Heart right ventricle (tissue), 16 donors: ENCODE measurements at regions not wholly inside any gene's neighbourhood (a gene's known extent, or its start where the extent isn't known, plus 50 kb on each side); places are given as distances from the start of the nearest gene placed in this dataset.

Source experiments
- ATAC-seq, 8 donors: fragments of 200-7000 bp; cut with Tn5 transposase; one replicate each; pipeline ENCODE4 v1.9.1; 2020; ENCODE audit warnings: mild to moderate bottlenecking in 8 of 8, moderate library complexity in 8 of 8, moderate number of reproducible peaks in 1 of 8
- DNase-seq, 2 donors: peaks; one replicate each; pipeline ENCODE4 v3.0.0-alpha.2; 2020
- H3K27ac ChIP-seq, 10 donors: fragments of 200-600 bp; sonication (generic) in 2 of 10; one replicate each; pipeline versions ENCODE4 v1.5.0 to v1.8.0; 2020 to 2022; ENCODE audit warnings: mild to moderate bottlenecking in 3 of 10
- H3K27me3 ChIP-seq, 7 donors: fragments of 200-600 bp; one replicate each; pipeline ENCODE4 v1.8.0; 2021 to 2022; ENCODE audit warnings: mild to moderate bottlenecking in 2 of 7
- H3K36me3 ChIP-seq, 9 donors: fragments of 200-600 bp; sonication (generic) in 1 of 9; one replicate each; pipeline versions ENCODE4 v1.5.0 to v1.8.0; 2020 to 2022; ENCODE audit warnings: mild to moderate bottlenecking in 2 of 9
- H3K4me1 ChIP-seq, 9 donors: fragments of 200-600 bp; sonication (generic) in 1 of 9; one replicate each; pipeline versions ENCODE4 v1.5.0 to v1.8.0; 2020 to 2022; ENCODE audit warnings: mild to moderate bottlenecking in 4 of 9
- H3K4me3 ChIP-seq, 10 donors: fragments of 200-600 bp; sonication (generic) in 2 of 10; one replicate each; pipeline versions ENCODE4 v1.5.0 to v1.8.0; 2020 to 2022; ENCODE audit warnings: mild to moderate bottlenecking in 7 of 10, moderate library complexity in 2 of 10
- H3K9me3 ChIP-seq, 11 donors: fragments of 200-600 bp in 10 of 11; sonication (generic) in 2 of 11; one replicate each; pipeline versions ENCODE4 v1.5.0 to v1.8.0; 2013 to 2022; ENCODE audit warnings: mild to moderate bottlenecking in 2 of 11, control low read depth in 1 of 11, moderate library complexity in 1 of 11
- CTCF ChIP-seq, 9 donors: fragments of 200-600 bp; sonication (generic) in 2 of 9; IDR thresholded peaks; one replicate each; pipeline versions ENCODE4 v1.5.0 to v1.8.0; 2021 to 2022; ENCODE audit warnings: antibody characterized with exemption in 9 of 9, mild to moderate bottlenecking in 5 of 9, moderate library complexity in 1 of 9
- WGBS, 2 donors: extraction: QIAGEN DNeasy Blood & Tissue Kit; methylation state at CpG; one replicate each; pipeline ENCODE4 v1.1.7; 2013; ENCODE audit warnings: inconsistent platforms in 1 of 2; 5-methylcytosine and 5-hydroxymethylcytosine counted together
- intact Hi-C, 10 donors: fragments of 100-400 bp; cut with DNase I; formaldehyde crosslinking; loops; one replicate each; pipeline versions ENCODE4 v1.11.1 to v1.14.2; 2022
- donor health status: Arrhythmogenic right ventricular cardiomyopathy.
- donor health status: ischemic (EF 13 %, LVEDD 7.1; RV severe dilation, severe dysfunction).
- donor health status: healthy with polysubstance abuse.
- donor health status: DM: no; HTN: yes; CAD: no.
- donor health status: DM: no; HTN: no; CAD: no.
- donor health status: ischemic (EF 25% LVEDD 6.9; RV normal size, moderate dysfunction).
- donor health status: ischemic (EF 25% LVEDD 5.7; RV mildly dilated, moderate dysfunction).
- donor health status: healthy.
- donor health status: DM: yes; HTN: yes; CAD: no.
- donor health status: Ischemic cardiomyopathy.
- donor health status: ischemic (EF 35%, LVEDD 5.7; RV mildly dilated, moderate dysfunction).
- donor health status: nonischemic (EF 11% LVEDD 7.7; RV severe dilation, severe dysfunction).
- donor health status: DM: yes; HTN: yes; CAD: no.
- donor health status: PGD.
- donor health status: ischemic (EF 29% LVEDD 5.4; RV normal size, mild dysfunction).
- donor health status: nonischemic (EF 23%, LVEDD 6.1; RV moderate dilation, normal function).

- no peak for DNase-seq
- 89 to 100% methylated on average over 2 of the region's 2 CpGs for WGBS, 2 donors
- no peak for ATAC-seq
- H3K36me3 ChIP-seq = no peaks in the 10 kb centered on the region
- no peaks in the 10 kb centered on the region for H3K27me3 ChIP-seq
- peaks cover 0 to 12% (median 0%) of the 10 kb centered on the region in 11 donors for H3K9me3 ChIP-seq
- H3K4me1 ChIP-seq = peaks cover 0 to 31% (median 9%) of the 10 kb centered on the region in 9 donors
- TF ChIP-seq CTCF (IDR thresholded peaks at IDR 0.05) = no peak
- intact Hi-C loops = no loop called here
- no peak overlapping the region for H3K27ac ChIP-seq
- no peak overlapping the region for H3K4me3 ChIP-seq
These were observed 394.5 kb downstream of the NFIB start for GRCh38 chr9:13919401-13919800.

GRCh38 chr9:13917534-13917933 is 396.4 kb downstream of the NFIB start:
- H3K27me3 ChIP-seq = no peaks in the 10 kb centered on the region
- no peaks in the 10 kb centered on the region for H3K9me3 ChIP-seq
- DNase-seq = no peak
- H3K4me1 ChIP-seq = peaks cover 0 to 33% (median 9%) of the 10 kb centered on the region in 9 donors
- no peaks in the 10 kb centered on the region for H3K36me3 ChIP-seq
- TF ChIP-seq CTCF (IDR thresholded peaks at IDR 0.05) = no peak
- H3K27ac ChIP-seq = no peak overlapping the region
- intact Hi-C loops = no loop called here
- ATAC-seq = no peak
- no peak overlapping the region for H3K4me3 ChIP-seq

GRCh38 chr9:13915591-13916301 is 398.2 kb downstream of the NFIB start:
- DNase-seq (no peak), ATAC-seq (peak; percentile 35 to 87 (median 68))
- no peak for TF ChIP-seq CTCF (IDR thresholded peaks at IDR 0.05)
- Histone ChIP-seq H3K4me3 (no peak overlapping the region), H3K27ac (peak overlapping the region in 9 of 10 donors; percentile 32 to 86 (median 56)), H3K36me3 (no peaks in the 10 kb centered on the region), H3K4me1 (peaks cover 0 to 28% (median 9%) of the 10 kb centered on the region in 9 donors), H3K27me3 (no peaks in the 10 kb centered on the region), H3K9me3 (no peaks in the 10 kb centered on the region)
- 62 to 69% methylated on average over 4 of the region's 4 CpGs for WGBS, 2 donors
- intact Hi-C loops = no loop called here

GRCh38 chr9:13915131-13915530 is 398.8 kb downstream of the NFIB start:
- Histone ChIP-seq H3K9me3 (no peaks in the 10 kb centered on the region), H3K4me1 (peaks cover 0 to 24% (median 9%) of the 10 kb centered on the region in 9 donors), H3K36me3 (no peaks in the 10 kb centered on the region), H3K27me3 (no peaks in the 10 kb centered on the region), H3K27ac (peak overlapping the region; percentile 6 to 86 (median 61)), H3K4me3 (no peak overlapping the region)
- DNase-seq (peak in 1 of 2 donors; percentile 57), ATAC-seq (peak; percentile 73 to 96 (median 92))
- no peak for TF ChIP-seq CTCF (IDR thresholded peaks at IDR 0.05)
- intact Hi-C loops = no loop called here
- WGBS, 2 donors = 33 to 52% methylated on average over 1 of the region's 1 CpG
